Activated T-cell treated with anti-CD3 and anti-CD28 coated beads for 48 hours (primary cell): ENCODE measurements at regions not wholly inside any gene's neighbourhood (a gene's known extent, or its start where the extent isn't known, plus 50 kb on each side); places are given as distances from the start of the nearest gene placed in this dataset.

Experiments
- DNase-seq: peaks from one replicate; pipeline ENCODE4 v3.0.0-alpha.2; 2020; ENCODE audit warnings: low read depth

DNA sequence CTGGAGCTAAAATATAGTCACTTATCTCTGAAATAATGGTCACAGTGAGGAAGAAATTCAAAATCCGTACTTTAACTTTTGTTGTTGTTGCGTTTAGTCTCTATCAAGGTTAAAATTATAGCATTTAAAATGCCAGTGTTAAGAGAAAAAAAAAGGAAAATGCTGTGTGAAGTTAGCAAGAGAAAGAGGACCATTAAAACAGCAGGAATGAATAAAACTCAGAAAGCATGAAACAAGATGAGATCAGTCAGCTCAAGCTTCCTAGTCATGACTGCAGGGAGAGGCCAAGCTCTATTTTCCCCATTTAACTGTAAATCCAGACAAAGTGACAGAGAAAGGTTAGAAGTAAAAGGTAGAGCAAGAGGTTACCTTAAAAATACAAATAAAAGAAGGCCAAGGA lies 281.7 kb upstream of the ATP5MC3 start:
- DNase-seq, result no peak

DNA sequence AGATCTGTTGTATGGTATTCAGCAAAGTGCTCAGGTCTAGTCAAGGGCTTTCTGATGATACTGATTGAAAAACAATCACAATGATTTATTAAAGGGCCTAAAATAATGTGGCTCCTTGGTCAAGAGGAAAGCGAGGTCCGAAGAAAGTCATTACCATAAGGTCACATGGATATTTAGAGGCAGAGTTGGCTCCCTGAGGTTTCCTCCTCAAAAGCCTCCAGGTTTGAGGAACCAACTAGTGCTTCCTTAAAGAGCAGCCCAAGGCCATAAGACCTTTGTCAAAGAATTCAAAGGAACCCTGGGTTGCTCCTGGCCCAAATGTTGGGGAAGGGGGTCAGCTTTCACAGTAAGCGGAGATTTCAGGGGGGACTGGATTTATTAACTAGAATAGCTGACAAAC lies 280.7 kb upstream of the ATP5MC3 start:
- no peak for DNase-seq

DNA sequence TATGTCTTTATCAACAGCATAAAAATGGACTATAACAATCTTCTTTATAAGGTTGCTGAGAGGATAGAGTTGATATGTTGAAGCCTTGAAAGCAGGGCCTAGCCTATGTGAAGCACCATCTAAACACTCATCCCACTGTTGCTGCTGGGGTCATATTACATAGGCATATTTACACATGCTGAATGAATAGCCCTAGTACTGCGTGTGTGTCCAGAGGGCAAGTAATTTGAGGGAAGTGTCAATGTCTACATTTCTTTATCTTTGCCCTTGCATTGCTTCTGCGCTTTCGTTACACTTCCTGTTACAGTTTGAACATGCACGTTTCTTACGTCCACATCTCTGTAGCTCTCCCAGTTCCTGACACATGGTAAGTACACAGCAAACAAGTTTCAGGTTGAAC lies 280.3 kb upstream of the ATP5MC3 start:
- DNase-seq, result no peak

DNA sequence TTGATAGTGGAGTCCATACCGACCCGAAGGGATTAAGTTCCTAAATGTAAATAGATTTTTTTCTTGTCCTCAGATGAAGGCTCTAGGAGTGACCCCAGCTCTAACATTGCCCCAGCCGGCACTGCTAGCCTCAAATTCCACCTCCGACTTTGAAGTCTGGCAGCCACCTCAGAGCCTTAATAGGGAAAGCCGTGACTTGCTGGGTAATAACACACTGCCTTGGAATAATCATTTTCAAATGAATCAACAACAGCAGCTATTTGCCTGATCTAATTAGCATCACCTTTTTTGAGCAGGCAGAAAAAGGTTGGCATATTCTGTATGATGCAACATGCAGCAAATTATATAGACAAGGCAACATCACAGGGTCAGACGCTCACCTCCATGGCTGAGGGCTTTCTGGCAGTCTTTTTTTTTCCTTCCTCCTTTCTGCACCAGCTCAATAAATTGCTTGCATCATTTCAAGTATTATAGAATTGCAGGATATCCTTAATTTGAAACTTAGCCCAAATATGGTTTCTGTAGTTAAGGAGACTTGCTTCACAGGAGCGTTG lies 276.5 kb upstream of the ATP5MC3 start:
- no peak for DNase-seq

DNA sequence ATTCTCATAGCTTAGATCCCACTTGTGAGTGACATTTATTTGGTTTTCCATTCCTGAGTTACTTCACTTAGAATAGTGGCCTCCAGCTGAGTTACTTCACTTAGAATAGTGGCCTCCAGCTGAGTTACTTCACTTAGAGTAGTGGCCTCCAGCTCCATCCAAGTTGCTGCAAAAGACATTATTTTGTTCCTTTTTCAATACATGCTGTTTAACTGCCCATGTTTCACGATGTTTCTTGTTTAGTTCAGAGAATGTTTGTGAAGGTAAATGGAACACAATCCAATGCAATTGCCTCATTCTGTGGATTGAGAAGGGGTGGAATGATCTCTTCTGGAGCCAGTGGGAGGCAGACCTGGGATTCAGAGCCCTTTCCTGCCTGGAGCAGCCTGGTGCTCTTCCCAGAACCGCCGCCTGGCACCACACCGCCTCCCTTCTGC lies 273.5 kb upstream of the ATP5MC3 start:
- DNase-seq, result no peak

DNA sequence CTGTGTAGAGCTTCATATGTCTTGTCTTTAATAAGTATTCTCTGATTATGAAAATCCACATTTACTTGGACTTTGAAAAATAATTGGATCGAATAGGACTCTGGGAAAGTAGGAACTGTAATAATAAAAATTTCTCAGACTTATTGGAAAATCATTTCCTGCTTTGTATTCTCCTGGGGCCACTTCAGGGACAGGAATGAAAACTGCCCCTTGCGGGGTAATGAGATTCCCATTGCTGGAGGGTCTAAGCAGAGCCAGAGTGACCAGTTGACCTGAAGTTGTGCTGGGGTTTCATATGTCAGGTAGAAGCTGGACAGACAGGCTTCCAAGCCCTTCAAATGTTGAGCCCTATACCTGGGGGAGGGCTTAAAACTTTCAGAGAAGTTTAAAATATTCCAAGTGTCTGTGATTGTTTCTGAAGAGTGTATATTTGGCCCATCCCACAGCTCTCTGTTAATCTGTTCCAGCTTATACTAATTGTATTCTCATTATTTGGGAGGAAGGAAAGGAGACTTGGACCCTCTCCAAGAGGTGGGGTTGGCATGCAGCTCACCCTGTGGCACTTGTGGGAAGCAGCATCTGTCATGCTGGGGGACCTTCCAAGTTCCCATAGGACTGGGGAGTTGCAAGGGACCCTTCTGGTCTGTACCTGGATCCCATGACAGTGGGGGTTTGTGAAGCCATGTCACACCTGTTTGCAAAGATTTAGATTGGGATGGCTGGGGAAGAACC lies 268.7 kb upstream of the ATP5MC3 start:
- no peak for DNase-seq

DNA sequence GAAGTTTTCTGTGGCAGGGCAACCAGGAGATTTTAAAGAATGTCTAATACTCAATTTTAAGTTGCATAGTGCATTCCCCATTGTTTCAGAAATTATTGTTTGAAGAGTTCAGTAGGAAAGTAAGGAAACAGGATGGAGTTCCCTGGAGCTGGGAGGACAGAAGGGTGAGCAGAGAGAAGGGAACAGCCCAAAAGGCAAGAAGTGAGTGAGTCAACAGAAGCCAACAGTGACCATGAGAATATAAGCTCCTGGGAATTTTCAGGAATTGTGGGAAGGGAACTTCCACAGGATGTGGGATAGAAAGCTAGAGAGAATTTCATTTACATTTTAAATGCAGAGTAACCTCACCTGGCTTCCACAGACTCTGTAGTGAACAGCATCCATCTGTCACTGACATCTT lies 268.1 kb upstream of the ATP5MC3 start:
- no peak for DNase-seq

DNA sequence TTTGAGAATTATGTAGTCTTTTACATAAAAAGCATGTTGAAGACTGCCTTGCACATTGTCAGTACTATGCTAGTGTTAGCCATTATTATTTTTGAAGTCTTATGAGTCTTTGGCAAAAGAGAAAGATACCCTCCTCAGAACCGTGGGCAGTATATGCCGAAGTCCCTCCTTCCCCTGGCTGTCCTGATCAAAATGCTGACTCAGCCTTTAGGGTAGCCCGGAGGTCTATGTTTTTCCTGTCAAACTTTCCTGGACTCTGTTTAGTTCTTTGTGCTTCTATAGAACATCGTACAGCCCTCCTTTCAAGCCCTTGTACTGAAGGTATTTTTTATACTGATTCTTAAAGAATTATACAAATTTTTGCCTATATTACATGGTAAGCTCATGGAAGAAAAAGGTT lies 264.7 kb upstream of the ATP5MC3 start:
- no peak for DNase-seq

DNA sequence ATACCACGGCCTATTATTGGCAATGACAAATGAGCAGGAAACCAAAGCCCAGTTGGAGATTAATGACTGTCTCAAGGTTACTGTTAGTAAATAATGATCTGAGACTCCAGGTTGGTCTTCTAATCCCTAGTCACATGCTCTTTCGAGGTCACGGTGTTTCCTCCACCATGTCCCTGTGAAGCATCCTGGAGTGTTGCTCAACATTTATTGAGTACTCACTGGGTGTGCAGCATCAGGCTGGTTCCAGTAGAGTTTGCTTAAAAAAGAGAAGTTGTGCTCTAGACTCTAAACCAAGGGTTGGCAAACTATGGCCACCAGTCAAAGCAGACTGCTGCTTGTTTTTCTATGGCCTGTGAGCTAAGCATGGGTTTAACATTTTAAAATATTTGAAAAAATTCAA lies 263.8 kb upstream of the ATP5MC3 start:
- DNase-seq, result no peak

DNA sequence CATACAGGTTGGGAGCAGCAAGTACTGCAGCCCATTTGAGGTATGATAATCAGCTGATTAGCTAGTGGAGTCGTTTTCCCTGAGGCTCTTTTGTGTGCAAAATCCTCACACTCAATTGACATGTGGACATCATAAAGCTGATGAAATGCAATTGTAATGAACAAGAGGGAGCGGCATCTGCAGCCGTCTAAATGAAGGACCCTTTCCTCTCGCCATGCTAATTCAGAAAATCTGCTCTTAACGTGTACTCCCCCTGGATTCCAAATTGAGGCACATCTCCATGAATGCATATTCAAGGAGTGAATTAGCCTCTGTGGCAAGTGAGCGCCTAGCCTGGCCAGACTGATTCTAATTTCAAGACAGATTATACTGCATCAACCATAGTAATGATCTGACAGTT lies 260.9 kb upstream of the ATP5MC3 start:
- no peak for DNase-seq

DNA sequence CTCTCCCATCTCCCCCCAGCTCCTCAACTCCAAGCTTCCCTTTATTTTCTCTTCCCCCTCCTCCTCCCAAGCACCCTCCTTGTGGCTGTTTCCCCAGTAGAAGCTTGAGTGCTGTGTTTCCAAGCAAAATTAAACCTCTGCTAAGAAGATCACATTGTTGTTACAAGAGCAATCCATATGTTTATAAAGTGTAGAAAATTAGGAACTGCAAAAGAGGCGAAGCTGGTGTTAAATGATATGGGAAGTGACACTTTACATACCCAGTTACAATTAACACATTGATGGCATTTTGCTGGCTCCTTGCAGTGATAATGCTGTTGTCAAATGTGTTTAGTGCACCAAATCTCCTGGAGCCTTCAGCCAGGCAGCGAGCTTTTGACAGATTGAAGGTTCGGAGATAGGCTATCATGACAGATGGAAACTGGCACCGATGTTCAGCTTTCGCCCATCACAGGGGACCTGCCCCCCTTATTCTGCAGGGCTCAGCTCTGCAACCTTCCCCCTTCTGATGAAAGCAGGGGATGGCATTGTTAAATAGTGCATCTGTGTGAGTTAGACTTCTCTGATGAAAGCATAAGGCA lies 259.8 kb upstream of the ATP5MC3 start:
- DNase-seq, result no peak

DNA sequence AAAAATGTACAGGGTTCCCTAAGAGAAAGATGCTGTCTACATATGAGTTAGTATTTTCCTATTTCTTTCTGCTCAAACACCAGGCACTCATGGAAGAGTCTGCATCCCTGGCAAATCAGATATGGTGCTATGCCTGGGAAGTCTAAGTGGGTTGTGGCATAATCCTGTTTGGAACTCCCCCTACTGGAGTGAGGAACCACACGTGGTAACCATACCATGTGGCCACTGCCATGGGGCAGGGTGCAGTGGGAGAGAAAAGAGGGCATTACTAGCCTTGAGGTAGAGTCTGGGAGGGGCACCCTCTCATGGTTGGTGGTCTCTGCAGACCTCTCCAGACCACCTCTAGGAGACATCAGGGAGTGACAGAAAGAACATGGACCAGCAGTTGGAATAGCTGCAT lies 257.9 kb upstream of the ATP5MC3 start:
- no peak for DNase-seq

DNA sequence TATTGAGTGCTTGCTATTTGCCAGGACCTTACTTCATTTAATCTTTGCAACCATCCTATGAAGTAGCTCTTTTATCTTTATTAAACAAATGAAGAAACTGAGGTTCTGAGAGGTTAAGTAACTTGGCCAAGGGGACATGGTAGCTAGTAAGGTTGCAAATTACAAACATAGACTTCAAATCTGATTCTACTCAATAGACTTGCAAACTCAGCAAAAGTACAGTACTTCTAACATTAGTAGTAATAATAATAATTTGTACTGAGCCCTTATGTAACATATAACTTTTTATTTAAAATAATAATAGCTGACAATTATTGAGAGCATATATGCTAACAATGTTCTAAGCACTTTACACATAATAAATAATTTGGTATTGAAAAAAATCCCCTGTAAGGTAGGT lies 255.7 kb upstream of the ATP5MC3 start:
- no peak for DNase-seq

DNA sequence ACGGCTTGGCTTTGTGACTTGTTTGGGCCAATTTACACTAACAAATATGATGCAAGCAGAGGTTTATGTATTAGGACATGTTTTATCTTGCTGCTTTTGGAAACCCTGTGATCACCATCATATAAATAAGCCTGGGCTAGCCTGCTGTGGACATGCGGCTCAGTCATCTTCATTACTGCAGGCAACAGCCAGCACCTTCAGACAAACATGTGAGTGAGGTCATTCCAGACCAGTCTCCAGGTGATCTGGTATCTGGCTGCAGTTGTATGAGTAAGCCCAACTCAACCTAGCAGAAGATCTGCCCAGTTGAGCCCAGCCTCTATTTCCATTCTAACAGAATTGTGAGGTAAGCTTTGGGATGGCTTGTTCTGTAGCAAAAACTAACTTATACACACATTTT lies 254.6 kb upstream of the ATP5MC3 start:
- no peak for DNase-seq

DNA sequence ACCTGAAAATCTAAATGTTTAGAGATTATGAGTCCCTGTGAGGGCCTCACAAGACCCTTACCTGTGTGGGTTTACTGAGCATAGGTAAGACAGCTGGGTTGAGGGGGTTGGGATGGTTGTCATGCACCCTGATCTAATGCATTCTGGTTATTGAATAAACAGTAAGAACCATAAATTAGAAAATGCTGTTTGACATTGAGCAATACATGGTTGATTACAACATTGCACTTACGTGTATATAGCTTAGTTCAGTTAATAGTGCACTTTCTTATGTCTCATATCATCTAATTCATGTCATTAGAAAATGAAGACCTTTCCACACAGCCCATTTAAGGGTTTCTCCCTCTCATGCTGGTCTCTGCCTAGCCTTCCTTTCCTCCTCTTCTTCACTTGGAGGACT lies 253.5 kb upstream of the ATP5MC3 start:
- no peak for DNase-seq

DNA sequence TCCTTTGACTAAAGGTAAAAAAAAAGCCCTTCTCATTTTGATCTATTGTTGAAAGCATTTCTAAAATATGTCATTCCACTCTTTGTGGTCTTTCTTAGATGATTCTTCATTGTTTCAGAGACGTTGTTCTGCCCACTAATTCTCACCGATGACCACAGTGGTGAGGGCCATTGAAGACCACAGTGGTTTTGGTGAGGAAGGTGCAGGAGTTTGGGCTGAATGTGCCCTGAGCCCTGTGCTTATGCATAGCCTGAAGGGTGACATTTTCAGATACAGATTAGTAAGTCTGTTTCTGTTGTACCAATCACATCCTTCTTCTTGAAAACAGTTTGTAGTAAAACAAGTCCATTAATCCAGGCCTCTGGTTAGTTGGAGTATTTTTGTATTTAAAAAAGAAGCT lies 251.3 kb upstream of the ATP5MC3 start:
- no peak for DNase-seq

DNA sequence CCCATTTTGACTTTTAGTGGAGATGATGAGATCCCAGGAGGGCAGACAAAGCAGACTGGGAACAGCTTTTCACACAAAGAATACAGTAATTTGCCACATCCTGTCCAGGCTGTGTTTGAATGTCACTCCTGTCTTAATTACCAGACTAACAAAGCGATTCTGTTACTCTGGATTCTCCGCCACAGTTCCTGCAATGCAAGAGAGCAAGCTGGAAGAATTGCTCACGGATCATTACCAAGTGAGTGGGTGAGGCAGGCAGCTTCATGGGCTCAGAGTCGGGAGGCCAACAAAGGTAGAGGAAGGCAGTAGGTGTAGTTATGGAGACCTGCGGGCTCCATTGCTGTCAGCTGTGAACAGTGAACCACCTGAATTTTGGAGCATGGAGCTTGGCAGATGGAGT lies 250.5 kb upstream of the ATP5MC3 start:
- no peak for DNase-seq

DNA sequence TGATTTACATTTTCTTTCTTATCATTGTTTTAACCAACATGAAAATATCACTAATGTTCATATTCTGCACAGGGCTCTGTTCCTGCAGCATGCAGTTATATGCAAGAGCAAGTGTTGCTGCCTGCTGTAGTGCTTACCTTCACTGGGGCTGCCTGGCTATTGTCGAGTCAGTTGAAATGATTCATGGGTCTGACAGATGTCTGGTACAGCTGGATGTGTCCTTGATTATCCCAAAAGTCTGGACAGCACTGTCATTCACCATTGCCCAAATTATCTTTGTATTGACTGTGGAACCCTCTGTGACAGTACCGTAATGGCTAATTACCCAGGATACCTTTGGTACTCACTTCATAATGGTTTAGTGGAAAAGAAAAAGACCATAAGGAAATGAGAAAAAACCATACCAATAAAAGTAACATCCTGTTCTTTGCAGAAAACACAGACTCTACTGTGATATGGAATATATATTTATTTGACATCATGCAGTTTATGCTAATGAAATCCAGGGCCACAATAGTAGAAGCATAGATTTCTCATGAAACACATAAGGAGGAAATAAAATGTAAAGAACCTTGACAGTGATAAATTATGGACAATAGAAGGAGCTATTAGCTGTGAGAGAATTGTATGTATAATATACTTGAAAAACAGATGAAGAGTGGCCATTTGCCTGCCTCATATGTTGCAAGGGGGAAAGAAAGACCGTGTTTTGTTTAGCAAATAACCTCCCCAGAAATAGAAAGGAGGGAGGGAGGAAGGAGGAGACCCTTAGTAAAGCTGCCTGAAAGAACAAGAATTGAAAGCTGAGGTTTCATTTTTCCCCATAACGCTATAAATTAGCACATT lies 249.8 kb upstream of the ATP5MC3 start:
- no peak for DNase-seq

DNA sequence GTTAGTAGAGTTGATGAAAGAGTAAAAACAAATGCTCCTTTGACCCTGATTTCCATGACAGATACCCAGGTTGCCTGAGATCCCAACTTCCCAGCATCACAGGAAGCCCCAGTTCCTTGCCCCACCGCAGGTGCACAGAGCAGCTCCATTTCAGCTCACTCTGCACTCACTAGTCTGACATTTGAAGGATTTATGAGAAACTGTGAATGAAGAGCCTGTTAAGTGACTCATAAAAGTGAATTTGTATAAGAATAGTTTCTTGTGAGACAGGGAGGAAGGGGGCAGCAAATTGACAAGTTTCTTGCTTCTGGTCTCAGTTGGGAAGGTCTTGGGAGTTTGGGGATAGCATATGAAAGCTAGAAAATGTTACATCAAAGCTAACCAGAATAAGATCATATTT lies 248.7 kb upstream of the ATP5MC3 start:
- DNase-seq, result no peak

DNA sequence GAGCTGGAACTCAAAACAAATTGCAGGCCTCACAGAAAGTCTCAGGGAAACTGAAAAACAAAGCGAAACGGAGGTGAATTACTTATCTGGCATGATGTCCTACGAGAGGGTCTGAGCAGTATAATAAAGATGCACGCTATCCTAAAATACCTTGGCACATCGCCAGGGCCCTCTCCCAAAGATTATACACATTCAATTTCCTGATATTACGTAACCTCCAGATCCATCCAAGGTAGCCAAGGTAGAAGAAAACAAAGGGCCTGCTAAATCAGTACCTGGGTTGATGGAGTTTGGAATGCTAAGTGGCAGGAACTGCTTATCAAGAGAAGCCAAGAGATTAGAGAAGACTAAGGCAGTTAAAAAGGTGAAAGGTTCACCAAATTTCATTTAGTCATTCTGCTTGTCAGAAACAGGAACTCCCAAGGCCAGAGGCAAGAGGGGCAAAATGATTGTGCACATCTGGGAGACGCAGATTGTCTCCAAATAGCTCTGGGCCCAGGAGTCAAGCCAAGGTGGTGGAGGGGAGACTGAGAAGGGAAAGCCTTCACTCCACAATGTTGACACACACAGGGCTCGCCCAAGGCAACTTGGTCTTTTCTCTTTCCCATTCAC lies 236.8 kb upstream of the ATP5MC3 start:
- no peak for DNase-seq

DNA sequence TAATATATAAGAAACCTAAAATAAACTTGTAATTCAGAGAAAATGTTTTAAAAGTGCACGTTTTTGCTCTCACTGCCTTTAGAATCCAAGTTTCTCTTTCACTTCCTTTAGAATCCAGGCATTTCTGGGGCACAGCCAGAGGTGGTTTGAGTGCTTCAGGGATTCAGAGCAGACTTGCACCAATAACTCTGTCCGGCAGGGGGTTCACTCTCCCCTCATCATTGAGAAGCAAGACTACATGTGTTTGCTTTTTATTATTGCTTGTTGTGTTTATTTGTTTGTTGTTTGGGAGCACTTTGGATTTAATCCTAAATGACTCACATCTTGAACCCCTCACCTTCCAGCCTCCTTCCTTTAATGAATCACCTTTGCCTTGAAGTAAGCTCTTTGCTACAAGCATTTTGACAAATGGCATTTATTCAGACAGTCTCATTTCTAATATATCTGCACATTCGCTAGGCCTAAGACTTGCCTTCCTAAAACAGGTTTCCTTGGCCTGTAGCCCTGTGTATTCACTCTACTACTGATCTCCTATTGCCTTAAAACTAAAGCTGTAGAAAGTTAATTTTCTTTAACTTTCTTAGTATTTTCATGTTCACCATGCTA lies 233.5 kb upstream of the ATP5MC3 start:
- DNase-seq, result no peak
